ENCODE measurements at regions not wholly inside any gene's neighbourhood (a gene's known extent, or its start where the extent isn't known, plus 50 kb on each side); places are given as distances from the start of the nearest gene placed in this dataset.

DNA sequence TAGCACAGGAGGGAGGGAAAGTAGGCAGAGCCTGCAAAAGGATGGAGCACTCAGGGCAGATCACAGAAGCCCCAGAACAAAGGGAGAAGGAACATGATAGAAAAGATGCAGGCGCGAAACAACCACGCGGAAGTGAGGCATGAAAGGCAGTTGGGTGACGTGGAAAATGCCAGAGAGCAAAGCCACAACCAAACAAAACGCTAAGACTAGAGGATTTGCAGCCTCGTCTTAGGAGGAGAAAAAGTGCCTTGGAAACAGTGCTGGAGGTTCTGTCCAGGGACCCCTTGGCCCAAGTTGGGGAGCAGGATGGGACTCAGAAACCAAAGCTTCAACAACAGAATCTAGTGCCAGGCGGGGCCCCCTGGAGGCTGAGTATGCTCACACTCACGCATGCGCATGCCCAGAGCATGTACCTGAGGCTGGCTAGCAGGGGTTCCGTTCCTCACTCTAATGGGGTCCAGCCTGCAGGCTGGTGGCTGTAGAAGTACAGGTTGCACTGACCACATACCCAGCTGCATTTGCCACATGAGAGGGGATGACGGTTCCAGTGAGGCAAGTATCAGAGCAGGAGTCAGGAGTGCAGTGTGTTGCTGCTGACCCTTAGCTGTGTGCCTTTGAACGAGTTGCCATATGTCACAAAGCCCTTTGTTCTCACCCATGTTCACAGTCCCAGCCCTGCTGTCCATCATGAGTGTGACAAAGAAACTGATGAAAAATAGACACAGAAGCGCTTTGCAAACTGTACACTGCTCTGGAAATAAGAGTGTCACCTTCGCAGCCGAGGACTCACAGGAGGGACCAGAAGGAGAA lies 568.6 kb upstream of the CADM1 start:
- Histone ChIP-seq H3K9me3 (no peaks in the 10 kb centered on the region), H3K4me1 (no peaks in the 10 kb centered on the region), H3K27me3 (peaks cover 56% of the 10 kb centered on the region), H3K27ac (no peak overlapping the region), H3K4me3 (no peak overlapping the region), H3K36me3 (no peaks in the 10 kb centered on the region)
- 80 to 82% methylated on average over 4 to 11 of the region's 16 CpGs for WGBS, 2 donors (ENCODE audit: low coverage in 1 of 2)
- ATAC-seq, result no peak
- TF ChIP-seq, protein P1, sequence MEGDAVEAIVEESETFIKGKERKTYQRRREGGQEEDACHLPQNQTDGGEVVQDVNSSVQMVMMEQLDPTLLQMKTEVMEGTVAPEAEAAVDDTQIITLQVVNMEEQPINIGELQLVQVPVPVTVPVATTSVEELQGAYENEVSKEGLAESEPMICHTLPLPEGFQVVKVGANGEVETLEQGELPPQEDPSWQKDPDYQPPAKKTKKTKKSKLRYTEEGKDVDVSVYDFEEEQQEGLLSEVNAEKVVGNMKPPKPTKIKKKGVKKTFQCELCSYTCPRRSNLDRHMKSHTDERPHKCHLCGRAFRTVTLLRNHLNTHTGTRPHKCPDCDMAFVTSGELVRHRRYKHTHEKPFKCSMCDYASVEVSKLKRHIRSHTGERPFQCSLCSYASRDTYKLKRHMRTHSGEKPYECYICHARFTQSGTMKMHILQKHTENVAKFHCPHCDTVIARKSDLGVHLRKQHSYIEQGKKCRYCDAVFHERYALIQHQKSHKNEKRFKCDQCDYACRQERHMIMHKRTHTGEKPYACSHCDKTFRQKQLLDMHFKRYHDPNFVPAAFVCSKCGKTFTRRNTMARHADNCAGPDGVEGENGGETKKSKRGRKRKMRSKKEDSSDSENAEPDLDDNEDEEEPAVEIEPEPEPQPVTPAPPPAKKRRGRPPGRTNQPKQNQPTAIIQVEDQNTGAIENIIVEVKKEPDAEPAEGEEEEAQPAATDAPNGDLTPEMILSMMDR (IDR thresholded peaks at IDR 0.05), result no peak
- TF ChIP-seq POLR2AphosphoS5 (IDR thresholded peaks at IDR 0.05), result no peak
- TF ChIP-seq POLR2A (IDR thresholded peaks at IDR 0.05), result no peak
- no peak for TF ChIP-seq EP300 (IDR thresholded peaks at IDR 0.05)

DNA sequence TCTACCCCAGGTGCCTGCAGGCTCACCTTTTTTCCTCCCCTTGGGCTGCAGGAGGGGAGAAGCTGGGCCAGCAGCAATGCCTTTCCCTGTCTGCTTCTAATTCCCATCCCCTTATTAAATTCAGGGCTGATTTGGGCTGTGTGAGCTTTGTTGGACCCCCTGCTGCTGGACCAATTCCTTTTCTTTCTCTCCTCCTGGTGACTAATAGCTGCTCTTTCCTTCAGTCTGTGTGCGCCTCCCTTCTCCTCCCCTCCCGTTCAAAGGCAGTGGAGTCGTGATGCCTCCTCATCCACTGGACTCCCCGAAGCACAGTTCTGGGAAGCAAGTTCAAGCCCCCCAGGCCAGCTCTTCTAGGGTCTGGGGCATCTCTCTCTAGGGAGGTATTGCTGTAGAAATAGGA lies 567.9 kb upstream of the CADM1 start:
- no peaks in the 10 kb centered on the region for H3K9me3 ChIP-seq
- TF ChIP-seq EP300 (IDR thresholded peaks at IDR 0.05) (no peak), POLR2A (IDR thresholded peaks at IDR 0.05) (no peak), POLR2AphosphoS5 (IDR thresholded peaks at IDR 0.05) (no peak)
- TF ChIP-seq, protein P1 (IDR thresholded peaks at IDR 0.05), result no peak
- WGBS, 2 donors (ENCODE audit: low coverage in 1 of 2), result 50% methylated on average over 2 of the region's 4 CpGs; no CpG with 5 or more reads in 1 of the 2 donors
- no peak overlapping the region for H3K4me3 ChIP-seq
- no peak overlapping the region for H3K27ac ChIP-seq
- H3K36me3 ChIP-seq, result no peaks in the 10 kb centered on the region
- no peaks in the 10 kb centered on the region for H3K4me1 ChIP-seq
- ATAC-seq, result no peak
- peaks cover 49% of the 10 kb centered on the region for H3K27me3 ChIP-seq

DNA sequence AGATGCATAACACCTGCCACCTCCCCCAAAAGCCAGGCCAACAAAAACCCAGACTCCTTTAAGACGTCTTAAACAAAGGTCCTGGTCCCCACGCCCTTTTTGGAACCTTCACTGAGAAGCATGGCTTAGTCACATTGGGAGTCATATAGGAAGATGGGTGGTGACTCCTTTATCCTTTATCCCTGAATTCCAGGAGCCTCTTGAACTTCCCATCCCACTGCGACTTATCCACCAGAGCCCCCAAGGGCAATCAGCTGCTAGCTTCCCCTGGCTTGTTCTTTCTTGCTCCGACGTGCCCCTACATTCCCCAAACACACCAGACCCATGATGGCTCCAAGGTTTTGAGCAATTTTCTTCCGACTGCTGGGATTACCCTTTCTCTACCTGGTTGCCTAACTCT lies 567.0 kb upstream of the CADM1 start:
- H3K27ac ChIP-seq, result no peak overlapping the region
- H3K4me3 ChIP-seq, result no peak overlapping the region
- 90 to 91% methylated on average over 6 of the region's 6 CpGs for WGBS, 2 donors (ENCODE audit: low coverage in 1 of 2)
- ATAC-seq, result no peak
- H3K4me1 ChIP-seq, result no peaks in the 10 kb centered on the region
- no peaks in the 10 kb centered on the region for H3K9me3 ChIP-seq
- TF ChIP-seq POLR2A (IDR thresholded peaks at IDR 0.05) (no peak), EP300 (IDR thresholded peaks at IDR 0.05) (no peak), POLR2AphosphoS5 (IDR thresholded peaks at IDR 0.05) (no peak)
- TF ChIP-seq, protein P1 (IDR thresholded peaks at IDR 0.05), result no peak
- peaks cover 44% of the 10 kb centered on the region for H3K27me3 ChIP-seq
- no peaks in the 10 kb centered on the region for H3K36me3 ChIP-seq

DNA sequence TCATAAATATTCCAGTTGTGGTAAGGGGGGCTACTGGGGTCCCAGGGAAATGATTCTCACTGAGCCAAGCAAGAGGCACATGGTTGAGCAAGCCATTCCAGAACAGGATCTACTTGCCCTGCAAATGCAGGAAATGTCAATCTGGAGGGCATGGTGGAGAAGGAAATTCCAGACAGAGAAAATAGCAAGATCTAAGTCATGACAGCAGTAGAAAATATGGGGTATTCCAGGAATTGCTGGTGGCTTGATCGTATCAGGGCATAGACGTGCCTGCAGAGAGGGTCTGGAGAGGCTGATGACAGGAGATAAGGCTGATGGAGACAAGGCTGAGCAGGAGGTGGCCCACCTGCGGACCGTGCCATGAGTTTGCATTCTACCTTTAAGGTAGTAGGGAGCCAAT lies 566.3 kb upstream of the CADM1 start:
- 68 to 81% methylated on average over 4 of the region's 4 CpGs for WGBS, 2 donors (ENCODE audit: low coverage in 1 of 2)
- H3K36me3 ChIP-seq, result no peaks in the 10 kb centered on the region
- TF ChIP-seq POLR2A (IDR thresholded peaks at IDR 0.05) (no peak), EP300 (IDR thresholded peaks at IDR 0.05) (no peak), POLR2AphosphoS5 (IDR thresholded peaks at IDR 0.05) (no peak)
- TF ChIP-seq, protein P1 (IDR thresholded peaks at IDR 0.05), result no peak
- H3K27ac ChIP-seq, result no peak overlapping the region
- no peak overlapping the region for H3K4me3 ChIP-seq
- no peaks in the 10 kb centered on the region for H3K4me1 ChIP-seq
- no peaks in the 10 kb centered on the region for H3K9me3 ChIP-seq
- H3K27me3 ChIP-seq, result peaks cover 45% of the 10 kb centered on the region
- no peak for ATAC-seq

DNA sequence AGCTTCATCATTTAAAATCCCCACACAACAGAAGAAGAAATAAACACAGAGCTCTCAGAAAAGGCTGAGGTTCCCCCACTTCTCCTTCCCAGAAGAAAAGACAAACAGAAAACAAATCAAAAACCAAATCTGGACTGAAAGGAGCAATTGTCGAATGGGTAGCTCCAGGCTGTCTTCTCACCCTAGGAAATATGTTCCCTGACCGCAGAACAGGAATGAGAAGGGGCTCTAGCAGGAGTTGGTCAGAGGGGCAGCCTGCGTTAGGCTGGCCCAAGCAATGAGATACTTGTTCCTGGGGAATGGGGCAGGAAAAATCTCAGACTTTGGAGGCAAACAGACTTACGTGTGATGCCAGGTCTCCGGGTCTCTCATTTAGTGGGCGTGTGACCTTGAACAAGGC lies 562.6 kb upstream of the CADM1 start:
- H3K36me3 ChIP-seq, result no peaks in the 10 kb centered on the region
- no peaks in the 10 kb centered on the region for H3K4me1 ChIP-seq
- peaks cover 22% of the 10 kb centered on the region for H3K27me3 ChIP-seq
- 90% methylated on average over 6 of the region's 6 CpGs; no CpG with 5 or more reads in 1 of the 2 donors for whole genome bisulfite sequencing, 2 donors (ENCODE audit: low coverage in 1 of 2)
- H3K4me3 ChIP-seq, result no peak overlapping the region
- ATAC-seq, result no peak
- H3K9me3 ChIP-seq, result no peaks in the 10 kb centered on the region
- H3K27ac ChIP-seq, result no peak overlapping the region
- no peak for TF ChIP-seq POLR2AphosphoS5 (IDR thresholded peaks at IDR 0.05)
- no peak for TF ChIP-seq EP300 (IDR thresholded peaks at IDR 0.05)
- no peak for TF ChIP-seq POLR2A (IDR thresholded peaks at IDR 0.05)
- TF ChIP-seq, protein P1 (IDR thresholded peaks at IDR 0.05), result no peak

Measured in gastroesophageal sphincter (tissue), 4 donors.